GM21390 (cell line): ENCODE measurements at regions not wholly inside any gene's neighbourhood (a gene's known extent, or its start where the extent isn't known, plus 50 kb on each side); places are given as distances from the start of the nearest gene placed in this dataset.
A peak's percentile ranks its signal among the peaks of the same experiment; 100 is the strongest.
"Not testable (repeated sequence)": the region's sequence is repeated elsewhere in the genome, so short reads cannot be mapped to it uniquely, and the experiment has no call there.

Experiments used
- ATAC-seq: cut with Tn5 transposase; IDR thresholded peaks from one replicate; pipeline ENCODE4 v1.9.1; 2021; ENCODE audit not compliant: unreplicated experiment

GRCh38 chr9:81811688-81812087 lies 116.5 kb upstream of the SPATA31D4 start:
- ATAC-seq, result not testable (repeated sequence)

GRCh38 chr9:81814401-81814793 lies 113.8 kb upstream of the SPATA31D4 start:
- ATAC-seq, result no peak

- ATAC-seq, result peak; percentile 82
Measured at GRCh38 chr9:81814794-81815464, 113.3 kb upstream of the SPATA31D4 start.

- no peak for ATAC-seq
Measured at GRCh38 chr9:81815781-81816180, 112.4 kb upstream of the SPATA31D4 start.

- no peak for ATAC-seq
Measured at GRCh38 chr9:81819155-81819554, 109.1 kb upstream of the SPATA31D4 start.

GRCh38 chr9:81819859-81820546 lies 108.2 kb upstream of the SPATA31D4 start:
- no peak for ATAC-seq

GRCh38 chr9:81822301-81822865 lies 105.8 kb upstream of the SPATA31D4 start:
- no peak for ATAC-seq

GRCh38 chr9:81822967-81823366 lies 105.3 kb upstream of the SPATA31D4 start:
- no peak for ATAC-seq

GRCh38 chr9:81823672-81824554 lies 104.3 kb upstream of the SPATA31D4 start:
- ATAC-seq, result no peak

GRCh38 chr9:81824802-81825730 lies 103.2 kb upstream of the SPATA31D4 start:
- no peak for ATAC-seq

- ATAC-seq, result no peak
Measured at GRCh38 chr9:81825846-81826516, 102.2 kb upstream of the SPATA31D4 start.

- no peak for ATAC-seq
Measured at GRCh38 chr9:81826517-81826906, 101.7 kb upstream of the SPATA31D4 start.

GRCh38 chr9:81827616-81828296 lies 100.5 kb upstream of the SPATA31D4 start:
- peak; percentile 92 for ATAC-seq

GRCh38 chr9:81829195-81829882 lies 98.9 kb upstream of the SPATA31D4 start:
- ATAC-seq, result no peak

- not testable (repeated sequence) for ATAC-seq
Measured at GRCh38 chr9:81830431-81830830, 97.8 kb upstream of the SPATA31D4 start.

GRCh38 chr9:81832571-81833285 lies 95.5 kb upstream of the SPATA31D4 start:
- no peak for ATAC-seq

- ATAC-seq, result no peak
Measured at GRCh38 chr9:81833563-81834345, 94.5 kb upstream of the SPATA31D4 start.
